ENCODE measurements at regions not wholly inside any gene's neighbourhood (a gene's known extent, or its start where the extent isn't known, plus 50 kb on each side); places are given as distances from the start of the nearest gene placed in this dataset.

DNA sequence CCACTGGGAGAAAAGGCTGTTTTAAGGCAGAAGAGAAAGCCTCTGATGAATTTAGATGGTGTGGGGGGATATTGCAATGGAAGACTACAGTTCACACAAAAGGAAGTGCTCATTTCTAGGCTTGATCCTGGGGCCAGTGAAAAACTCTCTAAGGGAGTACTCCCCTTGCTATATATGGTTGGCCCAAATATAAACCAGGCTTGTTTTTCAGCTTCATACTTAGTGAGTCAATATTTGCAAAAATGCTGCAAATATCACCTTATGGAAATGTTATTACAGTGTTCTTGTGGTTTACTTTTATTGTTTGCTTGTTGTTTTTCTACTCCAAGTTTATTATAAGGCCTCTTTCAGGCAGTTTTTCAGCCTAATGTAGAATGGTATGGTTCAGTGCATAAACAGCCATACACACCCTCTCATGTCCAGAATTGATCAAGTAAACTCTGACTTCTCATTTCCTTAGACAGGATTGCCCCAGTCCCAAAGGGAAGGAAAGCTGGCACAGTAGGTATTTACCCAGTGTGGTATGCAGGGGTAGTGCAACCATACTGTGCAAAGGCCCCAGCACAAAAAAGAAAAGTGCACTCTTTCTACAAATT, 115.1 kb downstream of the FEM1C start:
- TF ChIP-seq EP300 (IDR thresholded peaks at IDR 0.05) (no peak), POLR2A (IDR thresholded peaks at IDR 0.05) (no peak)
- TF ChIP-seq, protein P1, sequence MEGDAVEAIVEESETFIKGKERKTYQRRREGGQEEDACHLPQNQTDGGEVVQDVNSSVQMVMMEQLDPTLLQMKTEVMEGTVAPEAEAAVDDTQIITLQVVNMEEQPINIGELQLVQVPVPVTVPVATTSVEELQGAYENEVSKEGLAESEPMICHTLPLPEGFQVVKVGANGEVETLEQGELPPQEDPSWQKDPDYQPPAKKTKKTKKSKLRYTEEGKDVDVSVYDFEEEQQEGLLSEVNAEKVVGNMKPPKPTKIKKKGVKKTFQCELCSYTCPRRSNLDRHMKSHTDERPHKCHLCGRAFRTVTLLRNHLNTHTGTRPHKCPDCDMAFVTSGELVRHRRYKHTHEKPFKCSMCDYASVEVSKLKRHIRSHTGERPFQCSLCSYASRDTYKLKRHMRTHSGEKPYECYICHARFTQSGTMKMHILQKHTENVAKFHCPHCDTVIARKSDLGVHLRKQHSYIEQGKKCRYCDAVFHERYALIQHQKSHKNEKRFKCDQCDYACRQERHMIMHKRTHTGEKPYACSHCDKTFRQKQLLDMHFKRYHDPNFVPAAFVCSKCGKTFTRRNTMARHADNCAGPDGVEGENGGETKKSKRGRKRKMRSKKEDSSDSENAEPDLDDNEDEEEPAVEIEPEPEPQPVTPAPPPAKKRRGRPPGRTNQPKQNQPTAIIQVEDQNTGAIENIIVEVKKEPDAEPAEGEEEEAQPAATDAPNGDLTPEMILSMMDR (IDR thresholded peaks at IDR 0.05) = no peak

Data from ovary (tissue), 3 donors.